GM12874 (cell line): ENCODE measurements at regions not wholly inside any gene's neighbourhood (a gene's known extent, or its start where the extent isn't known, plus 50 kb on each side); places are given as distances from the start of the nearest gene placed in this dataset.

Experiments used
- TF ChIP-seq, protein P1 (sequence below): IDR thresholded peaks from 2 replicates; pipeline ENCODE4 v1.5.1; 2011; ENCODE audit warnings: low read depth, mild to moderate bottlenecking, control low read depth, low read length, moderate library complexity; ENCODE audit not compliant: insufficient read depth

DNA sequence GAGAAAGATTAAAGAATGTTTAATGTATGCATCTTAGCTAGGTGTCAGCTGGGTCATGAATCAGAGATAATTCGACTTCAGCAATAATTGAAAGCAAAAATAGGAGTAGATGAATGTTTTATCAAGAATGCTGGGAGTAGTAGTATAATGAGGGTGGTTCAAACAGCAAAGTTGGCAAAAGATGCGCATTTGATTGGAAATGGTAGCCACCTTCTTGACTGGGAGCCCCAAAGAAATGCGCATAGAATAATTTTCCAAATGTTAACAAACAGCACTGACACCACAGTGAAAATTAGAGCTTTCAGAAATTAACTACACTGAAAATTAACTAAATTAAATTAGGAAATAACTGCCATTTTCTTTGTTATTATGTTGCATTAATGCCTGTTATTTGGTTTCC lies 195.8 kb downstream of the TUSC7 start:
- TF ChIP-seq, protein P1, sequence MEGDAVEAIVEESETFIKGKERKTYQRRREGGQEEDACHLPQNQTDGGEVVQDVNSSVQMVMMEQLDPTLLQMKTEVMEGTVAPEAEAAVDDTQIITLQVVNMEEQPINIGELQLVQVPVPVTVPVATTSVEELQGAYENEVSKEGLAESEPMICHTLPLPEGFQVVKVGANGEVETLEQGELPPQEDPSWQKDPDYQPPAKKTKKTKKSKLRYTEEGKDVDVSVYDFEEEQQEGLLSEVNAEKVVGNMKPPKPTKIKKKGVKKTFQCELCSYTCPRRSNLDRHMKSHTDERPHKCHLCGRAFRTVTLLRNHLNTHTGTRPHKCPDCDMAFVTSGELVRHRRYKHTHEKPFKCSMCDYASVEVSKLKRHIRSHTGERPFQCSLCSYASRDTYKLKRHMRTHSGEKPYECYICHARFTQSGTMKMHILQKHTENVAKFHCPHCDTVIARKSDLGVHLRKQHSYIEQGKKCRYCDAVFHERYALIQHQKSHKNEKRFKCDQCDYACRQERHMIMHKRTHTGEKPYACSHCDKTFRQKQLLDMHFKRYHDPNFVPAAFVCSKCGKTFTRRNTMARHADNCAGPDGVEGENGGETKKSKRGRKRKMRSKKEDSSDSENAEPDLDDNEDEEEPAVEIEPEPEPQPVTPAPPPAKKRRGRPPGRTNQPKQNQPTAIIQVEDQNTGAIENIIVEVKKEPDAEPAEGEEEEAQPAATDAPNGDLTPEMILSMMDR = no peak

DNA sequence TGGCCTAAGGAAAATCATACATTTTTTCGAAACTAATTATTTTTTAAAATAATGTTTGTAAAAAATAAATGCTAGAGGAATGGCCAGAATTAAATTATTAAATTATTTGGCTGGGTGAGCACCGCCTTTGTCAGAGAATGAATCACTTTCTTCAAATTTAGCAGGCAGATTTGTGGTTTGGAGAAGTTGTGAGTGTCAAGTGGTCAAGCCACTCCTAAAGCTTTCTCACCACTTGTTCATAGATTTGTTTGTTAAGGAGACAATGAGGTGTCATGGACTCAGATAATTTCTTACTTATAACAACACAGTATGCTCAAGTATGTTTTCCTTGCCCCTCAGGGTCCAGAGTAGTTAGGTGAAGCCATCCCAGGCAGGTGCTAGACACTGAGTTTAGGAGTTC lies 196.2 kb downstream of the TUSC7 start:
- TF ChIP-seq, protein P1 = no peak

DNA sequence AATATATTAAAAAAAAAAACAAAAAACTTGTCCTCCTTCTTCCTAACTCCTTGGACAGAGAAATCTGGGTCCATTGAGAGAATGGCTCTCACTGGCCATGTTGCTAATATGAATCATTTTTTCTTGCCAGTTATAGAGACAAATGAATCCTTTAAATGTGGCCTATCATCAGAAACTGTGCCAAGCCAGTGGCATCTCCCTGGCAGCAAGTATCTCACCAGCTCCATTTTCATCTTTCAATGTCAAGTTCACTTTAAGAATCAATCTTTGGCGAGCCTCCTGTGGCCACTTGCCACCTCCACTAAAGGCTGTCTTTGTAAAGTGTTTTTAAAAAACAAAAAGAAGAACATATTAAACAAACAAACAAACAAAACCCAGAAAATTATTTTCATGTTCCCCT lies 202.5 kb downstream of the TUSC7 start:
- TF ChIP-seq, protein P1 = no peak

DNA sequence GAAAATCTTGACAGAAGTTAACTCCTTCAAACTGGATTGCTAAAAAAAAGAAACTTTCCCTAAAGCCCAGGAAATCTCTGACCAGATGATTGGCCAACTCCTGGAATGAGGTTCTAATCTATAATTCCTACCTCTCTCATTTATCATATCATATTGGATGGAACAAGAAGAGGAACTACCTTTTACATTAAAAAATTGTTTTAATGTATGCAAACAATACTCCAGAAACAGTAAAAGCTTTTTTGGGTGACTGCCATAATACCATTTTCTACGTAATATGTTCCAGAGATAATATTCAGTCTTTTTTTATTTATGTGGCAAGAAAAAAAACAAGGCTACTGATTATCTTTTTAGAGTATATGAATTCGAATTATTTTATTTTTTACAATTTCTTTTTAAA lies 204.4 kb downstream of the TUSC7 start:
- TF ChIP-seq, protein P1 = no peak

DNA sequence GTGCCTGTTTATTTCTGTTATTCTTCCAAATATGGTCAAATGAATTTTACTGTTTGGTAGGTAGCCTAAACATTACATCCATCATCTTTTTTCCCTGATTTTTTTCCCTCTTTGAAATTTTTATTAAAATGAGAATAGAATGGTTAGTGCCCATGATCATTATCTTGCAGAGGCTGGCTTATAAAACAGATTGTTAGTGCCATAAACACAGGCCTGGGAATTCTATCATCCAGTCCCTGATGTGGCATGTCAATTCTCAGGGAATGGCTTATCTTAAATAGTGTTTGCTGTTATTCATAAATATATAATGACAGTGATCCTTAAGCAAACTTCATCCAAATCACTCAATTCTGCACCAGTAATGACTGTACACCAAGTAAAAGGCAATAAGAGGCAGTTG lies 207.3 kb downstream of the TUSC7 start:
- TF ChIP-seq, protein P1 = no peak

DNA sequence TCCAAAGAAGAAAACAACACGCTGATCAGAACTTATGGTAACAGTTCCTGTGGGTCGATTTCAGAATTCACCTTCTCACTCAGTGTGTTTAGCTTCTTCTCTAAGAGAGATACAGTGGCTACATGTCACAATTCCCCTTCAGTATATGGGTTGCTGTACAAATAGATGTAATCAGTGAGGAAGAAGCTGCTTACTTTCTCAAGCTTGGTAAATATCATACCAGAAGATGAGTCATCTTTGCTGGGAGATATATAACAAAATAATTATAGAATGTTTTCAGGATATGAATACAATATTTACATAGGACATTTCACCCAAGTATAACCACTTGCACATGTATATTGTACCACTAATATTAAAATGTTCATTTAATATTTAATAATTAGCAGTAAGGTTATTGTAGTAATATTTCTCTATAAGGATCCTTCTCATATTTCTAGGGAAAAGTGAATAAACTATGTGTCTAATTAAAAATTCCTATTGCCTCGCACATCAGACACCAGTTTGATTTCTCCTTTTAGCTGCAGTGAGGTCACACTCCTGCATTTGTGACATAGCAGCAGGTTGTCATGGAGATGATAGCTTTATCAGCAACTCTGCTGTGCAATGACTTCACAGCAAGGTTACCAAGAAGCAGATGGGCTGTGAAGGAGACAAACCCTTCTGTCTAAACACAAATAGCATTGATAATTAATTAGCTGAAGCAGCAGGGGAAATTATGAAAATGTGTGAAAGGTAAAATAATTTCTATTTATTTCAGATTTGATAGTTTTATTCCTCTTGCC lies 211.4 kb downstream of the TUSC7 start:
- TF ChIP-seq, protein P1 = no peak

DNA sequence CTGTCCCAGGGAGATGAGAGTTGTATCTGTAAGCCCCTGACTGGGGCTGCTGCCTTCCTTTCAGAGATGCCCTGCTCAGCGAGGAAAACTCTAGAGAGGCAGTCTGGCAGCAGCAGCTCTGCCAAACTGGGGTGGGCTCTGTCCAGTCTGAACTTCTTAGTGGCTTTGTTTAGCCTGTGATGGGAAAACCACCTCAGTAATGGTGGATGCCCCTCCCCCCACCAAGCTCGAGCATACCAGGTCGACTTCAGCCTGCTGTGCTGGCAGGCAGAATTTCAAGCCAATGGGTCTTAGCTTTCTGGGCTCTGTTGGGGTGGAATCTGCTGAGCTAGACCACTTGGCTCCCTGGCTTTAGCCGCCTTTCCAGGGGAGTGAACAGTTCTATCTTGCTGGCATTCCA lies 218.3 kb downstream of the TUSC7 start:
- TF ChIP-seq, protein P1 = no peak
